GM19238 (cell line): ENCODE measurements at regions not wholly inside any gene's neighbourhood (a gene's known extent, or its start where the extent isn't known, plus 50 kb on each side); places are given as distances from the start of the nearest gene placed in this dataset.
"Not testable (repeated sequence)": the region's sequence is repeated elsewhere in the genome, so short reads cannot be mapped to it uniquely, and the experiment has no call there.

Experiments
- DNase-seq: peaks from one replicate; pipeline ENCODE4 v3.0.0; 2011; ENCODE audit warnings: low spot score; ENCODE audit not compliant: insufficient read length

DNA sequence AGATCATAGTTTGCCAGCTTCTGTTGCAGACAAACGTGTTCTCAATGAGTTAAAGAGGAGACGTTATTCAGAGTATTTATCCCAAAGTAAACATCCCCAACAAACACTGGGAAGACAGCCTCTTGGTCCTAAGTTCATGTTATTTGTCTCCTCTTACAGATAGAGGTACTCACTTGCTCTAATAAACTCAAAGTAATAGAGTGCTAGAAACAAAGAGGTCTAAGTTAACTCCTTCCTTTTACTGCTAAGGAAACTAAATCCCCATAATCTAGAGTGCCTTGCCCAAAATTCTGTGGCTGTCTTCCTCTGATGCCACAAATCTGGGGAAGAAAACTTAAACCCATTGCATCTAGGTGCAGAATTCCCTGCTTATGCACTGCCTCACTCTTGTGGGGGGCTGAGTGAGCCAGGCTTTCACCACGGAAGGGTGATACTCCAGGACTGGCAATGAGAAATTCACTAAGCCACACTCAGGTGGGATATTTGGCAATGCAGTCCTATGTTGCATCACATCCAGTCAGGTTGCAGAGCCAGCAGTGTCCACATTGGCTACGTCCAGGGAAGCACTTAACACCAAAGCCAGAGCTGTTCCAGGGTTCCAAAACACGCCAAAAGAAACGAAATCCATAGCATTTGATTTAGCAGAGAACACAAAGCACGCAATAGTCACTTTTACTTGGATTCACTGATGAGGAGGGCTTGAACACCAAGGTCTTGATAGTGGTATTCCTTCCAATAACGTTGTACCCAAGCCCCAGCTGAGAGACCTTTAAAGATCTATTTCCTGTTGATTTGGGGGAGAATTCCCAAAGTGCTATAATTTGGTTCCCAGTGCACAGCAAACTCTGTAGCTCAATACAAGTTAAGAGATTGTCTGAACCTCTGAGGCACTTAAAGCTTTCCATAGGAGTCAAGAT, 81.0 kb upstream of the FOXQ1 start:
- DNase-seq: no peak

DNA sequence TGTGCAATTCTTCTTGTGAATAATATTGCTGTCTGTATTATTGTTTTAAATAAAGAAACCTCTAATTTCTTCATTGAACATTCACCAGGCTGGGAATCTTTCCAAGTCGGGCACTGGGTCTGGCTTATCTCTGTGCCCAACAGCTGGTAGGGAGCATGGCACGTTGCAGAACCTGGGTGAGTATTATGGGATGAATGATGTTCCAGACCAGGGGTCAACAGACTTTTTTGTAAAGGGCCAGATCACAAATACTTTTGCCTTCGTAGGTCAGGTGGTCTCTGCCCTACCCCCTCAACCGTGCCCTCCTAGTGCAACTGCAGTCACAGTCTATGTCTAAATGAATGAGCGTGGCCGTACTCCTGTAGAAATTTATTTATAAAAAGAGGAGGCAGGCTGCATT, 81.6 kb upstream of the FOXQ1 start:
- DNase-seq: no peak

DNA sequence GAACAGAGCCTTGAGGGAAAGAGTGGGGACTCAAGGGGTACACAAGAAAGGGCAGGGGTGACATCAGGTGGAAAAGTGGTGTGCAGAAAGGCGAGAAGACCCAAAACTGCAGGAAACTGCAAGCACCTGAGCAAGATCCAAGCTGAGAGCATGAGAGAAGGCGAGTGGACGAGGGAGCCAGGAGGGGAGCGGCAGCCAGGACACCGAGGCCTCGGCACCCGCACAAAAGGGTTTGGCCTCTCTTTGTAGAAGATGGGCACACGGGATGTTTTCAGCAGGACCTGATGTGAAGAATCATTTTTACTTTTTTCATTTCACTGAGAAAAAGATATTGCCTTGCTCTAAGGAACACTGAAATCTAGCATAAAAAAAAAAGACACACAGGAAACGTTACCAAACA, 82.1 kb upstream of the FOXQ1 start:
- DNase-seq: no peak

DNA sequence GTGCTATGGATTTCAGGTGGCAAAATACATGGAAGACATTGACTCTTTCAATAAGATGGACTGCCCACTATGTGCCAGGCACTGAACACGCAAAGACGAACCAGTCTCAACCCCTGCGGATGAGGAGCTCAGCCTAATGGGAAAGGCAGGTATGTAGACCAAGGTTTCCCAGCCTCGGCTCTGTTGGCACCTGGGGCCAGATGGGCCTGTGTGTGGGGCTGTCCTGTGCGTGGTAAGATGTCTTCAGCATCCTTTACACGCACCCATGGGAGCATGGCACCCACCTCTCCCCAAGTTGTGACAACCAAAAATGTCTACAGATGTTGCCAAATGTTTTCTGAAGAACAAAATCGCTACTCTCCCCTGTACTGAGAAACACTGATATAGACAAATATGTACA, 82.6 kb upstream of the FOXQ1 start:
- DNase-seq: no peak

DNA sequence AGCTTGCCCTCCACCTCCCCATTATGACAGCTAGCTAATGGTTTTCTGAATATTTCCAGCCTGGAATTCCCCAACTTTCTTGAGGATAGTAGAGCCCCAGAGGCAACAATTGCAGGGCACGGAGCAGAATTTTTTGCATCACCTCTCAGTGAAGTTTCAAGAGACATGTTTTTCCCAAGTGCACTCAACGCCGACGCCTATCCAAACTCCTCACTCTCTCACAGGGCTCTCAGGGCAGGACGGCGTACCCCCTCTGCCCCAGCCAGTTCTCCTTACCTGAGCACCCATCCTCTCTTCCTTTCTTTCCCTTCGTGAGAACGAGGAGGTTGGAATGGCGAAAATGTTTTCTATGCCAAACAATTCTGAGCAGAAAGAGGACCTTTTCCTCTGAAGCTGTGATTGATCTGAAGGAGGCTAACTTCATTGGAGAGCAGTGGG, 83.1 kb upstream of the FOXQ1 start:
- DNase-seq: no peak

GRCh38 chr6:1227935-1228753, 83.8 kb upstream of the FOXQ1 start:
- no peak for DNase-seq

GRCh38 chr6:1227600-1227934, 84.3 kb upstream of the FOXQ1 start:
- no peak for DNase-seq

DNA sequence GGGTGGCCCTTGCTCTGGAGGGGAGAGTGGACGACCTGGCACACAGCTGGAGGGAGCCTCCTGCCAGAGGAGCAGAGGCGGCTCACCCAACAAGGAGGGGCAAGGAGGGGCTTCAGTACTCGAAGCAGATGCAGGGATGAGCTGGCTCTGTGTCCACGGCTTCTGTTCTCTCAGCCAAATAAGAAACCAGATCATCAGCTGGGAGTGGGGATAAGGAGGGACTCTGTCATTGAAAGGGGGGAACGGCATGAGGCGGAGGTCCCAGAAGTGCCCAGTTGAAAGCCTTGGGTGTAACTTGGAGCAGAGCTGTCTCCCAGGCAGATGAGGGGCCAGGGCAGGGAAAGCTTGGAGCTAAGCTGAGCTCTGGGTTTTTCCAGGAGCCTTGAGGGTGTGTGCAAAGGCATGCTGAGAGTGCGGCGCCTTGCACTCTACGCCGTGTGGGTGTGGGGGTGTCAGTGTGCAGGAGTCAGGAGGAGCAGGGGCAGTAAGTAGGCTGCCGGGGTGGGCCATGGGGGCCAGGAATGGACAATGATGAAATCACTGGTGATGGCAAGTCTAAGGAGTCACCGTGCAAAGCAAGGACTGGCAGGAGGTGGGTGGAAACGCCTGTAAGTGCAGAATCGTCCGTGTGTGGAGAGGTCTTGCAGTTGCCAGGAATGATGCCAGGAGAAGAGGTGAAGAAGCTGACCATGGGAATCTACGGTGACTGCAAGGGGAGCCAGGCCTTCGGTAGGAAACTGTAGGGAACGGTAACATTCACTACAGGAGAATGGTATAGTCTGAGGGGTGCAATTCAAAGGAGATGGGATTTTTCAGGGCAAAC, 85.4 kb upstream of the FOXQ1 start:
- no peak for DNase-seq

DNA sequence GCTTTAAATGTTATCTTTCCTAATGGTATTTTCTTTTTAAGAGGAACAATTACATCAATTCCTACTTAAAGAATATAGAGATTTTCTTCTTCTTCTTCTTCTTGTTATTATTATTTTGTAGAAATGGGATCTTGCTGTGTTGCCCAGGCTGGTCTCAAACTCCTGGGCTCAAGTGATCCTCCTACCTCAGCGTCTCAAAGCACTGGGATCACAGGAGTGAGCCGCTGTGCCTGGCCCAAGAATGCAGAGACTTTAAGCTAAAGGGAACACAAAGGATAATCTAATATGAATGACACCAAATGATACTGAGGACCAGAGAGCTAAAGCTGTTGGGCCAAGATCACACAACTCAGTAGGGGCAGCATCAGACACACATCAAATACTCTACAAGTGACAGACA, 87.4 kb upstream of the FOXQ1 start:
- DNase-seq: no peak

- no peak for DNase-seq
These were observed 88.9 kb upstream of the FOXQ1 start for GRCh38 chr6:1222728-1223595.

GRCh38 chr6:1217396-1217795, 94.5 kb upstream of the FOXQ1 start:
- DNase-seq: no peak

- DNase-seq: no peak
These were observed 95.4 kb upstream of the FOXQ1 start for GRCh38 chr6:1216488-1216974.

- DNase-seq: no peak
These were observed 95.9 kb upstream of the FOXQ1 start for GRCh38 chr6:1215884-1216487.

GRCh38 chr6:1215023-1215422, 96.9 kb upstream of the FOXQ1 start:
- no peak for DNase-seq

GRCh38 chr6:1212919-1213318, 99.0 kb upstream of the FOXQ1 start:
- no peak for DNase-seq

- not testable (repeated sequence) for DNase-seq
These were observed 99.8 kb upstream of the FOXQ1 start for GRCh38 chr6:1212138-1212537.

- not testable (repeated sequence) for DNase-seq
These were observed 101.3 kb upstream of the FOXQ1 start for GRCh38 chr6:1210631-1211030.

GRCh38 chr6:1208876-1209275, 103.0 kb upstream of the FOXQ1 start:
- no peak for DNase-seq

- no peak for DNase-seq
These were observed 108.4 kb upstream of the FOXQ1 start for GRCh38 chr6:1203546-1203945.

DNA sequence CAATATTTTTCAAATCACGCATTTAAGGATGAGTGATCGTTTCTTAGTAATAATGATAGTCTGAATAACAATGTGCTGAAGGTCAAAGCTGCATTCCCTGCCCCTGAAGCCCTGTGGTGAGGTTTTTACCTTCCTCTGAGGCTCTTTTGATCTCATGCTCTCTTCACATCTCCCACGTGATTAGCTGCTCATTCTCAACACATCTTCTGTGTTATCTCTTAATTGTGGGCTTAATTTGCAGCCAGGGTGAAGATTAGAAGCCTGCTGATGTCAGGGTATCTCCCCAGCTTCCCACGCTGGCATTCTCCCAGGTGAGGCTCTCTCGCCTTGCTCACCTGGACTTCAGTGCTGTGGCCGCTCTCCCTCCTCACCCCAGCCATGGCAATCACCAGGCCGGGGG, 109.7 kb upstream of the FOXQ1 start:
- no peak for DNase-seq
